ENCODE measurements at regions not wholly inside any gene's neighbourhood (a gene's known extent, or its start where the extent isn't known, plus 50 kb on each side); places are given as distances from the start of the nearest gene placed in this dataset.
A peak's percentile ranks its signal among the peaks of the same experiment; 100 is the strongest.
"Not testable (repeated sequence)": the region's sequence is repeated elsewhere in the genome, so short reads cannot be mapped to it uniquely, and the experiment has no call there.

DNA sequence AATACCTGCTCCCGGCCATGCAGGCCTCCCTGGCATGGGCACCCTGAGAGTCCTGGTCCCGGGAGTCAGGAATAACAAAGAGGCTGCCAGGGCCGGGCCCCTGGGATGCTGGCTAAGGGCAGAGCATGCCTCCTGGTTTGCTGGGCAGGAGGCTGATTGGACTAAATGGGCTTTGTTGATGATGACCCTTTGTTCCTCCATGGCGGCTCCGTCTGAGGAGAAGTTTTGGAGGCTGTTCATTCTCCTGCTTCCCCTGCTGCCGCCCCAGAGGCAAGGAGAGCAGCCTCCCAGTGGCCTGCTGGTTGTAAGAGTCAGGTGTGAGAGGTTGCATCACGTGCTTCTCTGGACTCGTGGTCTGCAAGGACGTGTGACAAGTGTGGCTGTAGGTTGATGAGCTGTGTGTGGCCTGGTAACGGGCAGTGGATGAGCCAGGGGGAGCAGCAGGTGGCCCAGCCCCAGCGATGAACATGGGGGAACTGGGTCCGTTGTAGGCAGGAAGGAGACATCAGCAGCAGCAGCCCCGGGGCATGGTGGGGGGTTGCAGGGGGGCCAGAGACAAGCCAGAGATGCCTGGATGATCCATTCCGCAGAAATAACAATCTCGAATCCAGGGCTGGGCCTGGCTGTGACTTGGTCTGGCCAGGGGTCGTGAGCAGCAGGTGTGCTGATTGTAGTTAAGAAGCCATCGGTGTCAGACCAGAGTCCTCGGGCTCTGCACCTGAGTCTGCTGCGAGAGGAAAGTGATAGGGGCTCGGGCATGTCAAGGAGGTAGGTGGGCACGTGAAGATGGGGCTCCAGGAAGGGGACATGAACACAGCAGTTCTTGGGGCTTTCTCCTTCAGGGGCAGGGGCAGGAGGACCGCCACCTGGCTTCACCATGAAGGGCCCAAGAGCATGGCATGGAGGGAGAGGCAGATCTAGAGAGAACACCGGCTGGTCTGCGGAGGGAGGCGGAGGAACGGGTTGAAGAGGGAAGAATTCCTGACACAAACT is 101.4 kb downstream of the TNFRSF13B start:
- ATAC-seq (no peak), DNase-seq (no peak)
- H3K27me3 ChIP-seq (ENCODE audit: low read depth), result no peaks in the 10 kb centered on the region
- intact Hi-C loops (cut with DNase I), result no loop called here
- TF ChIP-seq, protein P1, sequence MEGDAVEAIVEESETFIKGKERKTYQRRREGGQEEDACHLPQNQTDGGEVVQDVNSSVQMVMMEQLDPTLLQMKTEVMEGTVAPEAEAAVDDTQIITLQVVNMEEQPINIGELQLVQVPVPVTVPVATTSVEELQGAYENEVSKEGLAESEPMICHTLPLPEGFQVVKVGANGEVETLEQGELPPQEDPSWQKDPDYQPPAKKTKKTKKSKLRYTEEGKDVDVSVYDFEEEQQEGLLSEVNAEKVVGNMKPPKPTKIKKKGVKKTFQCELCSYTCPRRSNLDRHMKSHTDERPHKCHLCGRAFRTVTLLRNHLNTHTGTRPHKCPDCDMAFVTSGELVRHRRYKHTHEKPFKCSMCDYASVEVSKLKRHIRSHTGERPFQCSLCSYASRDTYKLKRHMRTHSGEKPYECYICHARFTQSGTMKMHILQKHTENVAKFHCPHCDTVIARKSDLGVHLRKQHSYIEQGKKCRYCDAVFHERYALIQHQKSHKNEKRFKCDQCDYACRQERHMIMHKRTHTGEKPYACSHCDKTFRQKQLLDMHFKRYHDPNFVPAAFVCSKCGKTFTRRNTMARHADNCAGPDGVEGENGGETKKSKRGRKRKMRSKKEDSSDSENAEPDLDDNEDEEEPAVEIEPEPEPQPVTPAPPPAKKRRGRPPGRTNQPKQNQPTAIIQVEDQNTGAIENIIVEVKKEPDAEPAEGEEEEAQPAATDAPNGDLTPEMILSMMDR (IDR thresholded peaks at IDR 0.05), result no peak
- H3K36me3 ChIP-seq, result no peaks in the 10 kb centered on the region
- no peak overlapping the region for H3K27ac ChIP-seq
- H3K4me1 ChIP-seq, result peaks cover 4% of the 10 kb centered on the region
- H3K4me3 ChIP-seq, result no peak overlapping the region
- H3K9me3 ChIP-seq, result no peaks in the 10 kb centered on the region

DNA sequence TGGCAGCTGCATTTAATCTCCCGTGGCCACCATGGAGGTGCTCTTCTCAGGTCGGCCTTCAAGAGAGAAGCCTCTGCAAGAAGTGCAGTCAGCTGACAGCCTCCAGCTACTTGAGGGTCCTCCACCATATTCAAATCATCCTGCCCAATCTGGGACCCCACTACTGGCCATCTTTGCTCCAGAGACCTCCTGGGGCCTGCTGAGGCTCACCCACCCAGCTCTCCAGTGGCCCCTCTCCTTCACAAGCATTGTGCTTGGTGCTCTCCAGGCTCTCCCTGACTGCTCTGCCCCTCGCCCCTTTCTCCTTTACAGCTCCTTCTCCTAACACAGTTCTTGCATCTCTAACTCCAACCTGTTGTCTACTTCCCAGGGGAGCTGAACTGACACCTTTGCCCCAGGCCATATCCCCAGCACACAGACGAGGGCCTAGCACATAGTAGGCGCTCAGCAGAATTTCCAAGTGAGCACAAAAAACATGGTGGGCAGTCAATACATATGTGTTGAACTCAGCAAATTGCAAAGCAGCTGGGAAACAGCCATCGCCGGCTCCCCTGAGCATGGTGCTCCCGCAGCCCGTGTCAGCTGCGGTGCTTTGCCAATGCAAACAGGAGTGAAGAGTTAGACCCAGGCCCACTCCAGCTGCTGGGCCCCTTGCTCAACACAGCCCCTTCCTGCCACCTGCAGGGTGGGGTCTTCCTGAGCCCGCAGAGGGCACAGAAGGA is 102.2 kb downstream of the TNFRSF13B start:
- H3K4me1 ChIP-seq; intact Hi-C loops (cut with DNase I); H3K27me3 ChIP-seq (ENCODE audit: low read depth); H3K27ac ChIP-seq; ATAC-seq; H3K4me3 ChIP-seq; DNase-seq; H3K36me3 ChIP-seq; H3K9me3 ChIP-seq: not testable (repeated sequence)

DNA sequence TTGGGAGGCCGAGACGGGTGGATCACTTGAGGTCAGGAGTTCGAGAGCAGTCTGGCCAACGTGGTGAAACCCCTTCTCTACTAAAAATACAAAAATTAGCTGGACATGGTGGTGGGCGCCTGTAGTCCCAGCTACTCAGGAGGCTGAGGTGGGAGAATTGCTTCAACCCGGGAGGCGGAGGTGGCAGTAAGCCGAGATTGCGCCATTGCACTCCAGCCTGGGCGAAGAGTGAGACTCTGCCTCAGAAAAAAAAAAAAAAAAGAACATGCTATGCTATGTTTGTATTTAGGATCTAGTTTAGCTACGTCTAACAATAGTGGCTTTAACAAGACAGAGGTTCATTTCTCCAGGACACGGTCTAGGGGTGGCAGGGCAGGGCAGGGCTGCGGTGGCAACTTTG is 103.3 kb downstream of the TNFRSF13B start:
- H3K9me3 ChIP-seq; H3K27ac ChIP-seq; intact Hi-C loops (cut with DNase I); H3K27me3 ChIP-seq (ENCODE audit: low read depth); ATAC-seq; H3K36me3 ChIP-seq; DNase-seq; H3K4me1 ChIP-seq; H3K4me3 ChIP-seq: not testable (repeated sequence)

DNA sequence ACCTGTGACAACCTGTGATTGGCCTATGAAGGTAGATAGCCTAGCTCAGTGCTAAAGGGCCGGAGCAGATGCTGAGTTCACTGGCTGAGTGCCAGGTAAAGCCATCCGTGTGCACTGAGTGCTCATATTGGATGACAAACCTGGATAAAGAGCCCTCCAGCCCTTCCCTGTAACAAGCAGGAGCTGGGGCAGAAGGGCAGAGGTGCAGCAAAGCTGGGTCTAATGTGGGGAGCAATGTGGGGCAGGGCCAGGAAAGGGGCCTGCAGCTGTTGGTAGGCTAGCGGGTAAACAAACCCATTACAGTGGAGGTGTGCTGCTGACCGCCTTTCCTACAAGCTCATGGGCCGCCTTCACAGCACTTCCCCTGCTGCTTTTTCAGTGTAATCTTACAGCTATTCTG is 104.4 kb downstream of the TNFRSF13B start:
- H3K27me3 ChIP-seq (ENCODE audit: low read depth); H3K36me3 ChIP-seq; DNase-seq; H3K27ac ChIP-seq; intact Hi-C loops (cut with DNase I); H3K4me1 ChIP-seq; H3K4me3 ChIP-seq; H3K9me3 ChIP-seq; ATAC-seq: not testable (repeated sequence)

DNA sequence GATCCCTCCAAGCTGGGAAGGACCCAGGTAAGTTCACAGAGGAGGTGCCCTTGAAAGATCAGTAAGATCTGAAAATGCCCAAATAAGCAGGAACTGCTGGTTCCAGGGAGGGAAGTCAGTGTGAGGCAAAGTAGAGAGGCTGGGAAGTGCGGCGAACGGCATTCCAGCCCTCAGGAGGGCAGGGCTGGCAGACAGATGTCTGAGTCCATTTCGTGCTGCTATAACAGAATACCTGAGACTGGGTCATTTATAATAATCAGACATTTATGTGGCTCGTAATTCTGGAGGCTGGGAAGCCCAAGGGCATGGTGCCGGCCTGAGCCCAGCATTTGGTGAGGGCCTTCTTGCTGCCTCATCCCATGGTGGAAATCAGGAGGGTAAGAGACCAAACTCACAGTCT is 105.1 kb downstream of the TNFRSF13B start:
- DNase-seq, H3K9me3 ChIP-seq: not testable (repeated sequence)

DNA sequence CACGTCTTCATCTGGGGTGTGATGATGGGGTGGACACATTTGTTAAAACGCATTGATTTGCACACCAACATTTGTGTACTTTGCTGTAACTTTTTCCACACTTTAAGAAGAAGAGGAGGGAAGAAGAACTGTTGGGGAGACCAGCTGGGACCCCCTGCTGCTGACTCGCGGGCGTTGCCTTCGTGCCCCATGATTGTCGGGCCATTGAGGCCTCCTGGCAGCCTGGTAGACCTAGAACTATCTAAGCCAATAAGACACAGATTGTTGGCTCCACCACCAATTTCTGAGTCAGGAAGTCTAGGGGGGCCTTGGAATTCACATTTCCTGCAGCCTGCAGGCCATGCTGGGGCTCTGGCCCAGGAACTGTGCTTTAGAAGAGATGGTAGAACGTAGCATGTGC is 105.5 kb downstream of the TNFRSF13B start:
- DNase-seq (no peak), ATAC-seq (no peak)
- H3K27ac ChIP-seq, result peak overlapping the region; percentile 21

More for the DNA sequence above, 105.1 kb downstream of the TNFRSF13B start:
- intact Hi-C loops (cut with DNase I); ATAC-seq; H3K4me3 ChIP-seq; H3K4me1 ChIP-seq; H3K27me3 ChIP-seq (ENCODE audit: low read depth); H3K36me3 ChIP-seq: not testable (repeated sequence)
- H3K27ac ChIP-seq, result peak overlapping the region; percentile 21

DNA sequence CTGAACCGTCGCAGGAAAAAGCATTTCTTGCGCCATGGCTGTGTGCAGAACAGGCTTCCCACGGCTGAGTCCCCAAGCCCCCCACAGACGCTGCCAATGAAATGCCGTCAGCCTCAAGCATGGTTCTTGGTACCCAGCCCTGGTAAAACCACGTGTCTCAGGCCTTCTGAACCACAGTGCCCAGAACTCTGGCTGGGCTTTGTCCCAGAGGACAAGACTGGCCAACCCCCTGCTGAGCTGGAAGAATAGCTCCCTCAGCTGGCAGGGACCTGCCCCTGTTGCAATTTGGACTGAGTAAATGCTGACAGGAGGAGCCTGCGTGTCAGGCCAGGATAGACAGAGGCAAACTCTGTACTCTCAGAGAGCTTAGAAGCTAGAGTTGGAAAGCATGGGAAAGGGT is 106.2 kb downstream of the TNFRSF13B start:
- intact Hi-C loops (cut with DNase I); H3K27ac ChIP-seq; H3K27me3 ChIP-seq (ENCODE audit: low read depth); H3K36me3 ChIP-seq; H3K4me1 ChIP-seq; H3K4me3 ChIP-seq; DNase-seq; H3K9me3 ChIP-seq: not testable (repeated sequence)
- ATAC-seq, result peak; percentile 51 to 66

More for the DNA sequence above, 105.5 kb downstream of the TNFRSF13B start:
- Histone ChIP-seq H3K4me1 (peaks cover 4% of the 10 kb centered on the region), H3K4me3 (no peak overlapping the region), H3K27me3 (ENCODE audit: low read depth) (no peaks in the 10 kb centered on the region), H3K36me3 (no peaks in the 10 kb centered on the region), H3K9me3 (no peaks in the 10 kb centered on the region)
- TF ChIP-seq, protein P1 (IDR thresholded peaks at IDR 0.05), result no peak
- intact Hi-C loops (cut with DNase I), result no loop called here

DNA sequence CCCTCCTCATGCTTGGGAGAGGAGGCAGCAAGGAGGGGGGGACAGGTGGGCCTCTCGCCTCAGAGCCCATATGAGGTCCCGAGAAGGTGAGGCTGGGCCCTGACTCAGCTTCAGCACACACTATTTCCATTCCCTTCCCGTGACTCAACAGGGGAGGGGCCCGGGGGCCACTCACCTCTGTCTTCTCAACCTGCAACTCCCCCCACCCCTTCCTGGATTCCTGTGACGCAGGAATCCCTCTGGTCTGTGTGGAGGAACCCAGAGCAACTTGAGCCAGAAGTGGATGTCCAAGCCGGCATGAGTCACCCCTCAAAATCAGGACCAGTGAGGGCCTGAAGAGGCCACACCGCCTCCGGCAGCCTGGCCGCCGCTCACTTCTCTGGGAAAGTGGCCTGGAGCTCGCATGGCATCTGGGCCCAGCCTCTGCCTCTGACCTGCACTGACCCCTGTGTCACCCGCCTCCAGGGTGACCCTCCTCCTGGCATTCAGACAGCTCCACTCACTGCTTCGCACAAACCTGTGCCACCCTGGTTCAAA is 106.8 kb downstream of the TNFRSF13B start:
- H3K4me3 ChIP-seq; H3K9me3 ChIP-seq; intact Hi-C loops (cut with DNase I); H3K27ac ChIP-seq; H3K4me1 ChIP-seq; H3K27me3 ChIP-seq (ENCODE audit: low read depth); H3K36me3 ChIP-seq: not testable (repeated sequence)
- ATAC-seq (peak; percentile 93), DNase-seq (peak; percentile 80)

DNA sequence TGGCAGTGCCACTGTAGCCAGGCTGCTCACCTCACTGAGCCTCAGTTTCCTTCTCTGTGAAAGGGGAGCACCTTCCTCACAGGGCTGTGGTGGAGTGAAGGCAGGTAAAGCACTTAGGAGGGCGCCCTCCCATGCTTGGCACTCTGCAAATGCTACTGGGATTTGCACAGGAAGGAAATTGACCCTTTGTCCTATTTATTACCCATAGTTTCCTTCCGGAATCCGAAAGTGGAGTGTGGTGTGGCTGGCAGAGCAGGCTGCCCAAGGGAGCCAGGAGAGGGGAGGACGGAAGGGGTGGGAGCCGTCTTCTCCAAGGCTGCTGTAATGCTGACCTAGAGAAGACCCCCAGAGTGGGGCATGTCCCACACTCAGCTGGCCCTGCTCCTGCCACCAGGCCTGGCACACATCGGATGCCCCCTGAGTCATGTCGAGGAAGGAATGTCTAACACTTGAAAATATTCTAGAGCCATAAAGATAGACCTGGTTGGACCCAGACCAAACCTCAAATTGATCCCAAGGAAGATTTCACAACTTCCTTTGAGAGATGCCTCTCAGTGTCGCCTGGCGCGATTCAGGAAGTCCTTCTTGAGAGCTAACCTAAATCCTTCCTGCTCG is 107.3 kb downstream of the TNFRSF13B start:
- H3K27me3 ChIP-seq (ENCODE audit: low read depth); H3K9me3 ChIP-seq; DNase-seq; H3K4me1 ChIP-seq; H3K27ac ChIP-seq; H3K4me3 ChIP-seq; intact Hi-C loops (cut with DNase I); H3K36me3 ChIP-seq: not testable (repeated sequence)
- peak; percentile 32 to 45 for ATAC-seq

DNA sequence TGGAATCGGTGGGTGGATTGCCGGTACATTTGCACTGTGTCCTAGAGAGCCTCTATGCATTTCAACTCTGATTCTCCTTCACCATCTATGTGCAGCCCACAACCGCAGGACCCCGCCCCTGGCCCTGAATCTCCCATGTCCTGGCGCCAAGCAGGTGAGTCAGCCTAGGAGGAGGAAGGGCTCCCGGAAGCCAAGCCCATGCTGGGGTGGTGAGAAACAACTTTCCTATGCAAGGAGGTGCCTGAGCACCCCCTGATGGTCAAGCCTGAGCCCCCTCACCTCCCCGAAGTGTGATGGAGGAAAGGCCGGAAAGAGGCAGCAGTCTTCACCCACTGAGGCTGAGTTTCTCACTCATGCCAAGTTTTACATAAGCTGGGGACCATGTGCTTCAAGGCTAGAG is 110.8 kb downstream of the TNFRSF13B start:
- DNase-seq; H3K27ac ChIP-seq; H3K4me1 ChIP-seq; H3K36me3 ChIP-seq; H3K27me3 ChIP-seq (ENCODE audit: low read depth); H3K4me3 ChIP-seq; intact Hi-C loops (cut with DNase I); H3K9me3 ChIP-seq; ATAC-seq: not testable (repeated sequence)

DNA sequence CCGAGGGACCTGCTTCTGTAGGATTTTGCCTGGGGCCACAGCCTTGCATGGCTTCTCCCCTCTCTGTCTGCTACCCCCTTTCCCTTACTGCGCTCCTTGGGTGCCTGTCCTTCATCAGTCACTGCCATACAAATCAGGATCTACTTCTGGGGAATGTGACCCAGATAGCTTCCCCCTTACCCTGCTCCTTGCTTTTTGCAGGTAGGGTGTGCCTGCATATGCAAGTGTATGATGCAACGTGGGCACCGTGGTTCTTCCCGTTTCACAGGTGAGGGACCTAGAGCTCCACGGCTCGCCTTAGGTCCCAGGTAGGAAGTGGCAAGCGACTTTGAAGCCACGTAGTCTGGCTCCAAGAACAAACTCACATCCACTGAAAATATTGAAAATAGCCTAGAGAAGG is 111.5 kb downstream of the TNFRSF13B start:
- H3K4me3 ChIP-seq; H3K4me1 ChIP-seq; ATAC-seq; intact Hi-C loops (cut with DNase I); DNase-seq; H3K27me3 ChIP-seq (ENCODE audit: low read depth); H3K36me3 ChIP-seq; H3K27ac ChIP-seq; H3K9me3 ChIP-seq: not testable (repeated sequence)

Measured in lower lobe of right lung (tissue), 2 donors.